GM13977 (cell line): ENCODE measurements at regions not wholly inside any gene's neighbourhood (a gene's known extent, or its start where the extent isn't known, plus 50 kb on each side); places are given as distances from the start of the nearest gene placed in this dataset.

Source experiments
- DNase-seq: peaks from one replicate; pipeline ENCODE4 v3.0.0; 2012; ENCODE audit warnings: low spot score
- in situ Hi-C: fragments of 300-500 bp; cut with MboI; formaldehyde crosslinking; loops from one replicate; pipeline ENCODE4 v1.12.0; 2022; ENCODE audit warnings: low sequenced_read_pairs, low pct_unique_long_range_greater_than_20kb, mixed read lengths, inconsistent platforms; ENCODE audit not compliant: unreplicated experiment
- TF ChIP-seq, protein P1 (sequence below): IDR thresholded peaks from 2 replicates; pipeline ENCODE4 v1.5.1; 2012; ENCODE audit warnings: mild to moderate bottlenecking, control low read depth; ENCODE audit not compliant: insufficient read depth; ENCODE audit errors: extremely low read depth, missing control alignments

- TF ChIP-seq, protein P1, sequence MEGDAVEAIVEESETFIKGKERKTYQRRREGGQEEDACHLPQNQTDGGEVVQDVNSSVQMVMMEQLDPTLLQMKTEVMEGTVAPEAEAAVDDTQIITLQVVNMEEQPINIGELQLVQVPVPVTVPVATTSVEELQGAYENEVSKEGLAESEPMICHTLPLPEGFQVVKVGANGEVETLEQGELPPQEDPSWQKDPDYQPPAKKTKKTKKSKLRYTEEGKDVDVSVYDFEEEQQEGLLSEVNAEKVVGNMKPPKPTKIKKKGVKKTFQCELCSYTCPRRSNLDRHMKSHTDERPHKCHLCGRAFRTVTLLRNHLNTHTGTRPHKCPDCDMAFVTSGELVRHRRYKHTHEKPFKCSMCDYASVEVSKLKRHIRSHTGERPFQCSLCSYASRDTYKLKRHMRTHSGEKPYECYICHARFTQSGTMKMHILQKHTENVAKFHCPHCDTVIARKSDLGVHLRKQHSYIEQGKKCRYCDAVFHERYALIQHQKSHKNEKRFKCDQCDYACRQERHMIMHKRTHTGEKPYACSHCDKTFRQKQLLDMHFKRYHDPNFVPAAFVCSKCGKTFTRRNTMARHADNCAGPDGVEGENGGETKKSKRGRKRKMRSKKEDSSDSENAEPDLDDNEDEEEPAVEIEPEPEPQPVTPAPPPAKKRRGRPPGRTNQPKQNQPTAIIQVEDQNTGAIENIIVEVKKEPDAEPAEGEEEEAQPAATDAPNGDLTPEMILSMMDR = no peak
- DNase-seq = no peak
- in situ Hi-C loops = no loop called here
Measured at GRCh38 chr16:9383281-9383680, 291.8 kb downstream of the HAPSTR1 start.

DNA sequence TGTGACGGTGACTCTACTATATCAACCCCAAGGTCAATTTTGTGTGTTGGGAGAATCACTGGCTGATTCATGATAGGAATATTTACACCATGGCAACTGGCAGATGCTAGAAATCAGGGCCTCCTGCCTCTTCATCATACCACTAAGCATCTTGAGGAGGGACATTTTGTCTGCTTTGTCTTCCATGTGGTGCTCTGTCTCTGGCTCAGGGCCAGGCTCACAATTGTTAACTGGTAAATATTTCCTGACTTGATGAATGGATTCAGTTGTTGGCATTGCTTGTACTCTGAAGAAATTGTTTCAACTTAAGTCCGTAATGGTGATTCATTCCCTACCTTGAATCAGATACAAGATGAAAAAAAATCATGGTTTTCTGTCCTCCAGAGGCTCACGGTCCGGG, 292.7 kb downstream of the HAPSTR1 start:
- no peak for DNase-seq

GRCh38 chr16:9389543-9390207, 298.2 kb downstream of the HAPSTR1 start:
- in situ Hi-C loops = no loop called here
- no peak for DNase-seq
- TF ChIP-seq, protein P1 = no peak

More for the DNA sequence above, 292.7 kb downstream of the HAPSTR1 start:
- TF ChIP-seq, protein P1 = no peak
- in situ Hi-C loops = no loop called here

GRCh38 chr16:9392956-9393355, 301.5 kb downstream of the HAPSTR1 start:
- in situ Hi-C loops = no loop called here
- DNase-seq = no peak
- TF ChIP-seq, protein P1 = no peak

DNA sequence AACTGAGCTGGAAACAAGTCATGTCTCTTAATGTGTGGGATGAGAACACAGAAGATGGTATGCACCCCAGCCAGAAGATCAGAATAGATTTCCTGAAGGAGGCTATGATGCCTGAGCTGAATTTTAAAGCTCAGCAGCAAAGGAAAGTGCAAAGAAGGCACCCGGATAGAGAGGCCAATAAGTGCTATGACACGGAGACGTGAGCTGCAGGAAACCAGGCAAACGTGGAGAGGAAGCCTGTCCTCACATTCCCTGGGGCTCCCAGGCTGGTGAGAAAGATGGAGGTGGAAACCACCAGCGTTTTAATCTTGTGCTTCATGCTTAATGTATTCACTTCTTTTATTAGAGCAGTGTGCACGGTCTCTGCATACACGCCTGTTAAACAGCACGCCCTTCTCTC, 302.1 kb downstream of the HAPSTR1 start:
- no peak for DNase-seq
- TF ChIP-seq, protein P1 = no peak
- in situ Hi-C loops = no loop called here

DNA sequence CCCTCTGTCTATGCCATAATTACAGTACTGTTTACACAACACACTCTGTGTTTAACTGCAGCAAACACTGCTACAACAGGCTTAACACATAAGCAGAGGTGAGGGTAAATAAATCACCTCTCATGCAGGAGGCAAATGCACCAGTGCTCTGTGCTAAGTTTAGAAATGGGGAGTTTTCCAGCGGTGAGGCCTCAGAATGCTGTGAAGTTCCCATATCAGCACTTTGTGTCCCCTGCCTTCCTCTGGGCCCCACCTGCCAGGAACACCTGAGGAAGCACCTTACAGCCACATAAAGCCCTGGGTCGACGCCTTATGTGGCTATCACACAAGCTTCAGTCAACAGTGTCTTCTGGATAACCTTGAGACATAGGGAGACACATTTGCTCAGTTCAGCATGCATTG, 304.5 kb downstream of the HAPSTR1 start:
- in situ Hi-C loops = no loop called here
- DNase-seq = no peak
- TF ChIP-seq, protein P1 = no peak
